Gastroesophageal sphincter (tissue), 4 donors: ENCODE measurements at regions not wholly inside any gene's neighbourhood (a gene's known extent, or its start where the extent isn't known, plus 50 kb on each side); places are given as distances from the start of the nearest gene placed in this dataset.
"Not testable (repeated sequence)": the region's sequence is repeated elsewhere in the genome, so short reads cannot be mapped to it uniquely, and the experiment has no call there.

Experiments used
- ATAC-seq: fragments of 150-250 bp; one replicate; pipeline ENCODE4 v1.9.1; 2016; ENCODE audit warnings: mild to moderate bottlenecking, moderate library complexity
- H3K27ac ChIP-seq, 4 donors: fragments of 200-600 bp; sonication (generic) in 3 of 4; 1 replicate in 3 of 4; 2 replicates in 1 of 4; pipeline ENCODE4 v1.5.1; 2016 to 2019
- H3K27me3 ChIP-seq: fragments of 200-600 bp; sonication (generic); one replicate; pipeline ENCODE4 v1.5.1; 2019
- H3K36me3 ChIP-seq, 2 donors: fragments of 200-600 bp; sonication (generic); one replicate each; pipeline ENCODE4 v1.5.1; 2019; ENCODE audit warnings: control low read depth in 1 of 2
- H3K4me1 ChIP-seq, 3 donors: fragments of 200-600 bp; sonication (generic); 1 replicate in 2 of 3; 2 replicates in 1 of 3; pipeline ENCODE4 v1.5.1; 2016 to 2019; ENCODE audit warnings: control low read depth in 2 of 3
- H3K4me3 ChIP-seq, 2 donors: fragments of 200-600 bp; sonication (generic); one replicate each; pipeline ENCODE4 v1.5.1; 2019; ENCODE audit warnings: mild to moderate bottlenecking in 1 of 2, moderate library complexity in 1 of 2
- H3K9me3 ChIP-seq, 3 donors: fragments of 200-600 bp; sonication (generic); one replicate each; pipeline ENCODE4 v1.5.1; 2017 to 2019; ENCODE audit warnings: control low read depth in 2 of 3
- EP300 ChIP-seq: sonication (generic); formaldehyde crosslinking; IDR thresholded peaks from one replicate; pipeline ENCODE4 v1.6.1; 2017; ENCODE audit warnings: antibody characterized with exemption, mild to moderate bottlenecking
- POLR2A ChIP-seq, 2 donors: fragments of 450-650 bp; IDR thresholded peaks; one replicate each; pipeline ENCODE4 v1.6.1; 2017; ENCODE audit warnings: antibody characterized with exemption in 2 of 2, mild to moderate bottlenecking in 2 of 2, moderate library complexity in 1 of 2
- POLR2AphosphoS5 ChIP-seq: sonication (generic); formaldehyde crosslinking; IDR thresholded peaks from one replicate; pipeline ENCODE4 v1.6.1; 2017; ENCODE audit warnings: antibody characterized with exemption
- WGBS, 2 donors: methylation state at CpG; one replicate each; pipeline ENCODE4 v1.1.5; 2018; ENCODE audit warnings: low coverage in 1 of 2; 5-methylcytosine and 5-hydroxymethylcytosine counted together
- TF ChIP-seq, protein P1 (sequence below), 4 experiments: fragments of 200-600 bp in 2 of 4; fragments of 450-650 bp in 2 of 4; sonication (generic) in 1 of 4; IDR thresholded peaks; one replicate each; pipeline ENCODE4 v1.5.1; 2017 to 2019; ENCODE audit warnings: antibody characterized with exemption in 4 of 4, mild to moderate bottlenecking in 2 of 4, moderate library complexity in 2 of 4

DNA sequence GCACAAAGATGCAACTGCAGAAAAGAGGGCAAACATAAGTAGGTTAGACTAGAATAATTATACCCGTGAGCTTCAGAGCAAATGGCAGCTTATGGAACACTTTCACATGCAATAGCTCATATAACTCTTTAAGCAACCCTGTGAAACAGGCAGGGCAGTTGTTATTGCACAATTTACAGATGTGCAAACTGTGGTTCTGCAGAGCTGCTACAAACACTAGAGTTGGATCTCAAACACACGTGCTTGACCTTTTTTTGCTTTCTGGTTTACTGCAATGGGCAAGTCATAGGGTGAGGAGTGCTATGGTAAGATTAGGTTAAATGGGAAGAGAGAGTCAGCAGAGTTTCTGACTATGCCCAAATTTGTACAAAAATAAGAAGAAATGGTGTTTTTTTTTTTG, 610.8 kb downstream of the GATA3 start:
- H3K4me1 ChIP-seq = no peaks in the 10 kb centered on the region
- WGBS, 2 donors = 66 to 68% methylated on average over 2 of the region's 2 CpGs
- no peak for ATAC-seq
- peaks cover 0 to 3% (median 0%) of the 10 kb centered on the region in 3 donors for H3K9me3 ChIP-seq
- no peaks in the 10 kb centered on the region for H3K36me3 ChIP-seq
- no peak overlapping the region for H3K4me3 ChIP-seq
- no peak for TF ChIP-seq POLR2AphosphoS5
- no peak for TF ChIP-seq EP300
- no peak overlapping the region for H3K27ac ChIP-seq
- no peaks in the 10 kb centered on the region for H3K27me3 ChIP-seq

DNA sequence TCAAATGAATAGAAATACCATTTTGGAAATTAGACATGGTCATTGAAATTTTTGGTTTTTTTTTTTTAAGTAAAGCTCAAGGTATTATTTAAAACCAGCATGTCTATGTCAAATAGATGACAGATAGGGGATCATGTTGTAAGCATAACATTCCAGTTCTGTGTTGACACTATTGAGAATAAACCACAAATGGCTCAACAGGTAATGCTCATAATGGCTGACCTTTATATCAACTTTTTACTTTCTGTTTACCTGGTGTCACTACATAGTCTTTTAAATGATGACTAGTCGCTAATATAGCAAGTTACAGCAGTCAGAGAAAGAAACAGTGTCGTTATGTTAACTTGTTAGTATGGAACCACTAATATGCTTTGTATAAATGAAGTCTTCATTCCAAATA, 616.0 kb downstream of the GATA3 start:
- ATAC-seq = no peak
- H3K27ac ChIP-seq = no peak overlapping the region
- H3K36me3 ChIP-seq = no peaks in the 10 kb centered on the region
- H3K27me3 ChIP-seq = no peaks in the 10 kb centered on the region
- H3K4me3 ChIP-seq = no peak overlapping the region
- no peaks in the 10 kb centered on the region for H3K4me1 ChIP-seq
- 53 to 57% methylated on average over 2 of the region's 2 CpGs for WGBS, 2 donors
- H3K9me3 ChIP-seq = peaks cover 0 to 11% (median 0%) of the 10 kb centered on the region in 3 donors
- no peak for TF ChIP-seq EP300
- TF ChIP-seq, protein P1, sequence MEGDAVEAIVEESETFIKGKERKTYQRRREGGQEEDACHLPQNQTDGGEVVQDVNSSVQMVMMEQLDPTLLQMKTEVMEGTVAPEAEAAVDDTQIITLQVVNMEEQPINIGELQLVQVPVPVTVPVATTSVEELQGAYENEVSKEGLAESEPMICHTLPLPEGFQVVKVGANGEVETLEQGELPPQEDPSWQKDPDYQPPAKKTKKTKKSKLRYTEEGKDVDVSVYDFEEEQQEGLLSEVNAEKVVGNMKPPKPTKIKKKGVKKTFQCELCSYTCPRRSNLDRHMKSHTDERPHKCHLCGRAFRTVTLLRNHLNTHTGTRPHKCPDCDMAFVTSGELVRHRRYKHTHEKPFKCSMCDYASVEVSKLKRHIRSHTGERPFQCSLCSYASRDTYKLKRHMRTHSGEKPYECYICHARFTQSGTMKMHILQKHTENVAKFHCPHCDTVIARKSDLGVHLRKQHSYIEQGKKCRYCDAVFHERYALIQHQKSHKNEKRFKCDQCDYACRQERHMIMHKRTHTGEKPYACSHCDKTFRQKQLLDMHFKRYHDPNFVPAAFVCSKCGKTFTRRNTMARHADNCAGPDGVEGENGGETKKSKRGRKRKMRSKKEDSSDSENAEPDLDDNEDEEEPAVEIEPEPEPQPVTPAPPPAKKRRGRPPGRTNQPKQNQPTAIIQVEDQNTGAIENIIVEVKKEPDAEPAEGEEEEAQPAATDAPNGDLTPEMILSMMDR (IDR thresholded peaks at IDR 0.05) = no peak
- TF ChIP-seq POLR2A (IDR thresholded peaks at IDR 0.05) = no peak
- no peak for TF ChIP-seq POLR2AphosphoS5

DNA sequence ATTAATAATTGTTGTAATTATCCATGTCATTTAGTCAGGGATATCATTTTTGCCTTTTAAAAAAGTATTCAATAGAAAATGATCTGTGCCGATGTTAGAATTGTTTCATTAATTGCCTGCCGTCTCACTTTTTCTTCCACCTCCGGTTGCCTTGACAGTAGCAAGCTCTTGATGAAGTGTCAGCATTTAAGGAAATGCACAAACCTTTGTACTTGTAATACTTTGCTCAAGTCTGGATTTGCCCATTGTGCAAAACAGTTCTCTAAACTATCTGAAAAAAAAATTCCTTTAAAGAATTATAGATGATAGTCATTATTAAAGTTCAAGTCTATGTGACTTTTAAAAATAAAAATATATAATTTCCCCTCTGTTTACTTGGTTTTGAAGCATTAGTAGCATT, 619.7 kb downstream of the GATA3 start:
- no peaks in the 10 kb centered on the region for H3K27me3 ChIP-seq
- no peak for ATAC-seq
- no peaks in the 10 kb centered on the region for H3K4me1 ChIP-seq
- H3K4me3 ChIP-seq = no peak overlapping the region
- WGBS, 2 donors = 75 to 78% methylated on average over 3 of the region's 3 CpGs
- H3K36me3 ChIP-seq = no peaks in the 10 kb centered on the region
- no peak overlapping the region for H3K27ac ChIP-seq
- H3K9me3 ChIP-seq = peaks cover 0 to 7% (median 0%) of the 10 kb centered on the region in 3 donors
- TF ChIP-seq POLR2AphosphoS5 (no peak), POLR2A (IDR thresholded peaks at IDR 0.05) (no peak), EP300 (no peak)
- TF ChIP-seq, protein P1 (IDR thresholded peaks at IDR 0.05) = no peak

DNA sequence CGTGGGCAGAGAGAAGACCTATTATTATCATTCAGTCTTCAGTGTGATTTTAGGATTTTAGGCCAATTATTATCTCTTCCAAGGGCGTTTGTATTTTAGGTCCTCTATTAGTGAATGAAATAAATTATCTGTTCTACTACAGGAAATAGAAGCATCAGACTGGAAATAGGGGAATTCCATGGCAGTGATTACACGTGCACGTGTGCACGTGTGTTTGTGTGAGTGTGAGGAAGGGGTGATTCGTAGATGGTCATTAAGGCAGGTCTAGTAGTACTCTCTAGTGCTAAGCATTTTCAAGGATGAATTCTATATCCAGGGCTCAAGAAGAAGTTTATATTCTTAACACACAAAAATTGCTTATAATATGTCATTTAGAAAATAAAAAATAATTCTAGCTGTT, 623.2 kb downstream of the GATA3 start:
- Histone ChIP-seq H3K9me3 (no peaks in the 10 kb centered on the region), H3K4me1 (no peaks in the 10 kb centered on the region), H3K27me3 (no peaks in the 10 kb centered on the region), H3K36me3 (no peaks in the 10 kb centered on the region), H3K27ac (no peak overlapping the region), H3K4me3 (no peak overlapping the region)
- TF ChIP-seq, protein P1 (IDR thresholded peaks at IDR 0.05) = no peak
- TF ChIP-seq POLR2AphosphoS5 = no peak
- no peak for TF ChIP-seq EP300
- TF ChIP-seq POLR2A (IDR thresholded peaks at IDR 0.05) = no peak
- 46 to 52% methylated on average over 5 to 6 of the region's 6 CpGs for WGBS, 2 donors
- ATAC-seq = no peak

DNA sequence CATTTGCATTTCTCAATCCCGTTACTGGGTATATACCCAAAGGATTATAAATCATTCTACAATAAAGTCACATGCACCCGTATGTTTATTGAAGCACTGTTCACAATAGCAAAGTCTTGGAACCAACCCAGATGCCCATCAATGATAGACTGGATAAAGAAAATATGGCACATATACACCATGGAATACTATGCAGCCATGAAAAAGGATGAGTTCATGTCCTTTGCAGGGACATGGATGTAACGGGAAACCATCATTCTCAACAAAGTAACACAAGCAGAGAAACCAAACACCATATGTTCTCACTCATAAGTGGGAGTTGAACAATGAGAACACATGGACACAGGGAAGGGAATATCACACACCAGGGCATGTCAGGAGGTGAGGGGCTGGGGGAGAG, 630.4 kb downstream of the GATA3 start:
- not testable (repeated sequence) for H3K27ac ChIP-seq, H3K36me3 ChIP-seq, H3K4me1 ChIP-seq, H3K4me3 ChIP-seq, H3K27me3 ChIP-seq, ATAC-seq, H3K9me3 ChIP-seq
- 76 to 94% methylated on average over 2 to 3 of the region's 3 CpGs for WGBS, 2 donors

DNA sequence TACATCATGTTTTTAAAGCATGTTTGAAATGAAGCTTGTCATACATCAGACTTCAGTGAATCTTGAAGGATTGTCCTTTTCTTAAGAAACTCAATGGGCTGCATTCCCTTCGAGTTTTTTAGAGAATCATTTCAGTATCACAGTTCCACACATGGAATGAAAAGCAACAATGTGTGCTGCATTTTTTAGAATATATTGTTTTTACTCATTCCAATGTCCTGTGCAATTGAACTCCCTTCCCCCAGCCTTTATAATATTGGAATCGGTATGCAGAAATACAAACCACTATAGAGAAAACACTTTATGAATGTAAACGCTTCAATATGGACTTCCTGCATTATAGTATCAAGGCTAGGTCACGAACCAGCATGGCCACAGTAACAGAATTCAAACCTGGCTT, 634.4 kb downstream of the GATA3 start:
- no peak overlapping the region for H3K4me3 ChIP-seq
- no peak for TF ChIP-seq POLR2A (IDR thresholded peaks at IDR 0.05)
- TF ChIP-seq, protein P1 (IDR thresholded peaks at IDR 0.05) = no peak
- TF ChIP-seq EP300 = no peak
- TF ChIP-seq POLR2AphosphoS5 = no peak
- WGBS, 2 donors = 46 to 50% methylated on average over 2 to 4 of the region's 4 CpGs

More for the DNA sequence above, 634.4 kb downstream of the GATA3 start:
- ATAC-seq = no peak
- Histone ChIP-seq H3K4me1 (no peaks in the 10 kb centered on the region), H3K27ac (no peak overlapping the region), H3K27me3 (no peaks in the 10 kb centered on the region), H3K36me3 (no peaks in the 10 kb centered on the region), H3K9me3 (no peaks in the 10 kb centered on the region)
